ENCODE measurements at regions not wholly inside any gene's neighbourhood (a gene's known extent, or its start where the extent isn't known, plus 50 kb on each side); places are given as distances from the start of the nearest gene placed in this dataset.

- Mint-ChIP-seq H3K27ac (ENCODE audit: low read depth, unreplicated experiment) (no peak overlapping the region), H3K4me3 (ENCODE audit: unreplicated experiment) (no peak overlapping the region), H3K4me1 (ENCODE audit: insufficient read depth, unreplicated experiment) (no peaks in the 10 kb centered on the region), H3K27me3 (ENCODE audit: insufficient read depth, unreplicated experiment) (peaks cover 37% of the 10 kb centered on the region), H3K9me3 (ENCODE audit: unreplicated experiment) (no peaks in the 10 kb centered on the region), H3K36me3 (ENCODE audit: insufficient read depth, unreplicated experiment) (no peaks in the 10 kb centered on the region)
- TF ChIP-seq CTCF (IDR thresholded peaks at IDR 0.05; ENCODE audit: unreplicated experiment): no peak
- POLR2A ChIA-PET: no interaction called here
- DNase-seq (ENCODE audit: unreplicated experiment): no peak
- intact Hi-C loops (cut with micrococcal nuclease): no loop called here
- BruUV-seq (replicated peaks): no TSS peak
- CTCF ChIA-PET: no interaction called here
Observed at GRCh38 chr1:143625886-143626285, 345.9 kb downstream of the FAM72C start.

- POLR2A ChIA-PET: no interaction called here
- H3K27me3 Mint-ChIP-seq (ENCODE audit: insufficient read depth, unreplicated experiment): peaks cover 36% of the 10 kb centered on the region
- BruUV-seq (replicated peaks): no TSS peak
- DNase-seq (ENCODE audit: unreplicated experiment): no peak
- H3K27ac Mint-ChIP-seq (ENCODE audit: low read depth, unreplicated experiment): no peak overlapping the region
- intact Hi-C loops (cut with micrococcal nuclease): no loop called here
- no peak overlapping the region for H3K4me3 Mint-ChIP-seq (ENCODE audit: unreplicated experiment)
- CTCF ChIA-PET: interaction anchor here (0.6 kb wide), 1 partner anchor 55 kb away, joined by 3 read pairs; no protein-coding TSS in a partner anchor
- H3K4me1 Mint-ChIP-seq (ENCODE audit: insufficient read depth, unreplicated experiment): no peaks in the 10 kb centered on the region
- no peak for TF ChIP-seq CTCF (IDR thresholded peaks at IDR 0.05; ENCODE audit: unreplicated experiment)
- no peaks in the 10 kb centered on the region for H3K36me3 Mint-ChIP-seq (ENCODE audit: insufficient read depth, unreplicated experiment)
- H3K9me3 Mint-ChIP-seq (ENCODE audit: unreplicated experiment): no peaks in the 10 kb centered on the region
Observed at GRCh38 chr1:143619851-143620250, 351.9 kb downstream of the FAM72C start.

- Mint-ChIP-seq H3K4me3 (ENCODE audit: unreplicated experiment) (no peak overlapping the region), H3K36me3 (ENCODE audit: insufficient read depth, unreplicated experiment) (no peaks in the 10 kb centered on the region), H3K9me3 (ENCODE audit: unreplicated experiment) (no peaks in the 10 kb centered on the region), H3K4me1 (ENCODE audit: insufficient read depth, unreplicated experiment) (no peaks in the 10 kb centered on the region), H3K27me3 (ENCODE audit: insufficient read depth, unreplicated experiment) (peaks cover 84% of the 10 kb centered on the region), H3K27ac (ENCODE audit: low read depth, unreplicated experiment) (no peak overlapping the region)
- peak; percentile 16 for TF ChIP-seq CTCF (IDR thresholded peaks at IDR 0.05; ENCODE audit: unreplicated experiment)
- ChIA-PET CTCF (interaction anchor here (0.7 to 1.3 kb wide), 4 partner anchors 8 to 16 kb away, joined by 3 to 4 read pairs (median 3); no protein-coding TSS in a partner anchor), POLR2A (no interaction called here)
- DNase-seq (ENCODE audit: unreplicated experiment): peak; percentile 37
- BruUV-seq (replicated peaks): no TSS peak
- intact Hi-C loops (cut with micrococcal nuclease): no loop called here
Observed at GRCh38 chr1:143611159-143611558, 360.6 kb downstream of the FAM72C start.

DNA sequence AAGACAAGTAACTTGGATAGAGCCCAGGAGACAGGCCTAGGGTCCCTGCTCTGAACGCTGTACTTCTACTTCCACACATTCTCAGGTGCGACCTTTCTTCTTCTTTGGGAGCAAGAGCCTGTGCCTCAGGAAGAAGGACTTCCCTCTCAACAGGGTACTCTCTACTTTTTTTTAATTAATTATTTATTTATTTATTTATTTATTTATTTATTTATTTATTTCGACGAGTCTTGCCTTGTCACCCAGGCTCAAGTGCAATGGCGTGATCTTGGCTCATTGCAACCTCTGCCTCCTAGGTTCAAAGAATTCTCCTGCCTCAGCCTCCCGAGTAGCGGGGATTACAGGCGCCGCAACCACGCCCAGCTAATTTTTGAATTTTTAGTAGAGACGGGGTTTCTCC, 361.6 kb downstream of the FAM72C start:
- intact Hi-C loops (cut with micrococcal nuclease): no loop called here
- Mint-ChIP-seq H3K4me3 (ENCODE audit: unreplicated experiment) (no peak overlapping the region), H3K27ac (ENCODE audit: low read depth, unreplicated experiment) (no peak overlapping the region), H3K4me1 (ENCODE audit: insufficient read depth, unreplicated experiment) (no peaks in the 10 kb centered on the region), H3K27me3 (ENCODE audit: insufficient read depth, unreplicated experiment) (peaks cover 80% of the 10 kb centered on the region), H3K9me3 (ENCODE audit: unreplicated experiment) (no peaks in the 10 kb centered on the region), H3K36me3 (ENCODE audit: insufficient read depth, unreplicated experiment) (no peaks in the 10 kb centered on the region)
- TF ChIP-seq CTCF (IDR thresholded peaks at IDR 0.05; ENCODE audit: unreplicated experiment): no peak
- no TSS peak for BruUV-seq (replicated peaks)
- ChIA-PET POLR2A (no interaction called here), CTCF (interaction anchor here (1.0 to 1.3 kb wide), 2 partner anchors 9 to 17 kb away, joined by 3 to 4 read pairs; no protein-coding TSS in a partner anchor)
- DNase-seq (ENCODE audit: unreplicated experiment): no peak
